ENCODE measurements at regions not wholly inside any gene's neighbourhood (a gene's known extent, or its start where the extent isn't known, plus 50 kb on each side); places are given as distances from the start of the nearest gene placed in this dataset.

- intact Hi-C loops (cut with micrococcal nuclease), result no loop called here
- no peak for ATAC-seq (ENCODE audit: low read depth)
- no peak overlapping the region for H4K91ac ChIP-seq (ENCODE audit: insufficient read depth, low read depth, low read length)
Observed at GRCh38 chr15:96764501-96764900, 434.0 kb downstream of the NR2F2 start.

More at GRCh38 chr15:96764501-96764900, 434.0 kb downstream of the NR2F2 start:
- Histone ChIP-seq H3K23ac (ENCODE audit: low read depth, low read length) (no peak overlapping the region), H2BK20ac (ENCODE audit: low read depth, low read length) (no peak overlapping the region), H2BK15ac (ENCODE audit: low read depth, low read length) (no peak overlapping the region), H3K36me3 (ENCODE audit: control insufficient read depth, insufficient read depth, low read length) (no peaks in the 10 kb centered on the region), H4K5ac (ENCODE audit: low read depth, low read length) (no peak overlapping the region), H3K27me3 (ENCODE audit: control insufficient read depth, insufficient read depth, low read length) (no peaks in the 10 kb centered on the region), H3K79me1 (ENCODE audit: low read depth in 1 of 2, low read length in 2 of 2) (no peaks in the 10 kb centered on the region), H3K9ac (ENCODE audit: low read depth, low read length) (no peak overlapping the region), H3K18ac (ENCODE audit: low read depth, low read length) (no peak overlapping the region), H3K56ac (ENCODE audit: extremely low read depth, insufficient read depth, low read length) (no peak overlapping the region), H3K4ac (ENCODE audit: low read depth, low read length) (no peak overlapping the region), H2AK9ac (replicated peaks; ENCODE audit: low read depth, low read length, poor library complexity) (no peak overlapping the region), H2BK120ac (ENCODE audit: low read depth, low read length) (no peak overlapping the region), H3K14ac (replicated peaks; ENCODE audit: low read depth, low read length) (no peak overlapping the region), H4K20me1 (ENCODE audit: insufficient read depth, low read length) (no peaks in the 10 kb centered on the region), H2BK5ac (ENCODE audit: low read depth, low read length, poor library complexity, severe bottlenecking) (no peak overlapping the region), H3K4me2 (ENCODE audit: low read depth, low read length) (no peak overlapping the region), H4K8ac (ENCODE audit: low read depth in 2 of 2, low read length in 2 of 2) (no peak overlapping the region), H2AK5ac (ENCODE audit: low read depth, low read length) (no peak overlapping the region), H2AFZ (replicated peaks; ENCODE audit: low read length, poor library complexity) (no peak overlapping the region), H3K4me1 (ENCODE audit: control insufficient read depth, insufficient read depth, low read length) (no peaks in the 10 kb centered on the region), H3K9me3 (ENCODE audit: control insufficient read depth, insufficient read depth, low read length) (peaks cover 18% of the 10 kb centered on the region), H3K9me1 (ENCODE audit: insufficient read depth, low read length) (no peaks in the 10 kb centered on the region), H3K27ac (ENCODE audit: insufficient read depth, low read length) (no peak overlapping the region), H3K4me3 (ENCODE audit: insufficient read depth, low read depth, low read length) (no peak overlapping the region)
- WGBS, 2 experiments (ENCODE audit: extremely low coverage in 2 of 2, insufficient read length in 1 of 2), result 80% methylated on average over 8 of the region's 24 CpGs; no CpG with 5 or more reads in 1 of the 2 experiments
- ChIA-PET POLR2A (ENCODE audit: unreplicated experiment) (no interaction called here), CTCF (no interaction called here)
- DNase-seq, result no peak
- in situ Hi-C loops (cut with MboI; ENCODE audit: low sequenced_read_pairs) (no loop called here), dilution Hi-C loops (cut with HindIII; ENCODE audit: low sequenced_read_pairs, unreplicated experiment) (no loop called here)
- no peak for TF ChIP-seq RFX5 (IDR thresholded peaks at IDR 0.05; ENCODE audit: low read depth, low read length)
- TF ChIP-seq MAZ (IDR thresholded peaks at IDR 0.05; ENCODE audit: borderline replicate concordance, low read depth, low read length), result no peak
- no peak for TF ChIP-seq CHD1 (IDR thresholded peaks at IDR 0.05; ENCODE audit: low read depth, low read length)
- no peak for TF ChIP-seq NFE2L2 (IDR thresholded peaks at IDR 0.05; ENCODE audit: low read depth, low read length)
- TF ChIP-seq CEBPB (IDR thresholded peaks at IDR 0.05; ENCODE audit: low read depth, low read length), result no peak
- no peak for TF ChIP-seq POLR2A (IDR thresholded peaks at IDR 0.05; ENCODE audit: low read depth, low read length)
- no peak for TF ChIP-seq MAFK (IDR thresholded peaks at IDR 0.05; ENCODE audit: low read depth, low read length)
- TF ChIP-seq MXI1 (IDR thresholded peaks at IDR 0.05; ENCODE audit: borderline replicate concordance, low read depth, low read length), result no peak
- no peak for TF ChIP-seq CTCF (conservative IDR thresholded peaks at IDR 0.05; ENCODE audit: low read depth, low read length)
- TF ChIP-seq USF2 (IDR thresholded peaks at IDR 0.05; ENCODE audit: low read depth, low read length), result no peak
- no peak for TF ChIP-seq BHLHE40 (IDR thresholded peaks at IDR 0.05; ENCODE audit: low read depth, low read length)
- no peak for TF ChIP-seq RAD21 (IDR thresholded peaks at IDR 0.05; ENCODE audit: low read length)
- no peak for TF ChIP-seq SMC3 (IDR thresholded peaks at IDR 0.05; ENCODE audit: low read depth, low read length)
- no TSS peak for BruUV-seq (replicated peaks)

Measured in IMR-90 (cell line).